ENCODE measurements at regions not wholly inside any gene's neighbourhood (a gene's known extent, or its start where the extent isn't known, plus 50 kb on each side); places are given as distances from the start of the nearest gene placed in this dataset.

- no peak overlapping the region for H3K4me3 ChIP-seq (ENCODE audit: low read length)
- no peak for TF ChIP-seq CTCF (conservative IDR thresholded peaks at IDR 0.05; ENCODE audit: low read length)
- DNase-seq (ENCODE audit: low read depth) = no peak
Measured at GRCh38 chr4:178809921-178810320, 1367.7 kb upstream of the AGA start.

GRCh38 chr4:178811356-178811755, 1369.1 kb upstream of the AGA start:
- DNase-seq (ENCODE audit: low read depth) = no peak
- no peak overlapping the region for H3K4me3 ChIP-seq (ENCODE audit: low read length)
- no peak for TF ChIP-seq CTCF (conservative IDR thresholded peaks at IDR 0.05; ENCODE audit: low read length)

- no peak for TF ChIP-seq CTCF (conservative IDR thresholded peaks at IDR 0.05; ENCODE audit: low read length)
- no peak for DNase-seq (ENCODE audit: low read depth)
- no peak overlapping the region for H3K4me3 ChIP-seq (ENCODE audit: low read length)
Measured at GRCh38 chr4:178812866-178813265, 1370.6 kb upstream of the AGA start.

GRCh38 chr4:178814908-178815307, 1372.7 kb upstream of the AGA start:
- H3K4me3 ChIP-seq (ENCODE audit: low read length) = no peak overlapping the region
- TF ChIP-seq CTCF (conservative IDR thresholded peaks at IDR 0.05; ENCODE audit: low read length) = no peak
- no peak for DNase-seq (ENCODE audit: low read depth)

DNA sequence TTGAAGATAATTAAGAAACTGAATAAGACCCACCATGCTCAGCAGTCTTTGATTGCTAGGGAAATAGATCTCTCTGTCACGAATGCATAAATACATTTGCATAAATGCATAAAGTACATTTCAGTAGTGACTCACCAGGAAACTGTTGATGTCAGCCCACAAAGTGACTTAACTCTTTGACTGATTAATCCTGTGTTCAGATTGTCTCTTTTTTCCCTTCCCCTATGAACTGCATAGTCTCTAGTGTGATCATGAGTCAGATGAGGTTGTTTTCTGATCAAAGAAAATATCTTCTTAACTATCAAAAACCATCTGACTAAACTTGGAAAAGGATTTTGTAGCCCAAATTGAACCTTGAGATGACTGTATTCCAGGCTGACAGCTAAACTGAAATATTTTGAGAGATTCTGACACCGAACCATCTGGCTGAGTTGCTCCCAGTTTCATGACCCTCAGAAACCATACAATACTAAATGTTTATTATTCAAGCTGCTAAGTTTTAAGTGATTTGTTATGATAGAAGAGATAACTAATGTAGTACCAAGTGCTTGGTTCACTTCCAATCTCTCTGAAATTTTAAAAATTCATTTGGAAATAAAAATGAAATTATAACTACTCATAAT, 1381.5 kb upstream of the AGA start:
- no peak for TF ChIP-seq CTCF (conservative IDR thresholded peaks at IDR 0.05; ENCODE audit: low read length)
- no peak for DNase-seq (ENCODE audit: low read depth)
- no peak overlapping the region for H3K4me3 ChIP-seq (ENCODE audit: low read length)

DNA sequence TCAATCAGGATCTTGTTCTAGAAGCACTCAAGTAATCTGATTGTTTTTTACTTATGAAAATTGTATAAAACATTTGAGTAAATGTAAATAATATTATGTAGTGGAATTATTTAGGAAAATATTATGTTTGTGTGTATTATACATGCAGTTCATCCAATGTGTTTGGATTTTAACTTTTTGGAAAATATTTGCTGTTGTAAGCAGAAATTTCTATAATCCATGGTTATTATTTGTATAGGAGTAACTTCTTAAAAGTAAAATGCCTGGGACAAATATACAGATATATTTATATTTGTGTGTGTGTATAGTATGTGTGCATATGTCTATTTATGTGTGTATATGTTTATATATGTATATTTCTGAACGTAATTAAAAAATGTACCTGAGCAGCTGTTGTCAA, 1394.6 kb upstream of the AGA start:
- TF ChIP-seq CTCF (conservative IDR thresholded peaks at IDR 0.05; ENCODE audit: low read length) = no peak
- no peak for DNase-seq (ENCODE audit: low read depth)
- no peak overlapping the region for H3K4me3 ChIP-seq (ENCODE audit: low read length)

- H3K4me3 ChIP-seq (ENCODE audit: low read length) = no peak overlapping the region
- no peak for DNase-seq (ENCODE audit: low read depth)
- no peak for TF ChIP-seq CTCF (conservative IDR thresholded peaks at IDR 0.05; ENCODE audit: low read length)
Measured at GRCh38 chr4:178838776-178839175, 1396.5 kb upstream of the AGA start.
